ENCODE measurements at regions not wholly inside any gene's neighbourhood (a gene's known extent, or its start where the extent isn't known, plus 50 kb on each side); places are given as distances from the start of the nearest gene placed in this dataset.

- no peak for TF ChIP-seq CTCF (IDR thresholded peaks at IDR 0.05; ENCODE audit: borderline replicate concordance, insufficient read depth, low read depth, low read length)
- no peak overlapping the region for H3K4me3 ChIP-seq (ENCODE audit: low read depth, low read length)
Observed at GRCh38 chr2:226637383-226637782, 162.2 kb downstream of the IRS1 start.

GRCh38 chr2:226636586-226636985 is 163.0 kb downstream of the IRS1 start:
- TF ChIP-seq CTCF (IDR thresholded peaks at IDR 0.05; ENCODE audit: borderline replicate concordance, insufficient read depth, low read depth, low read length): no peak
- no peak overlapping the region for H3K4me3 ChIP-seq (ENCODE audit: low read depth, low read length)

GRCh38 chr2:226634943-226635604 is 164.5 kb downstream of the IRS1 start:
- no peak for TF ChIP-seq CTCF (IDR thresholded peaks at IDR 0.05; ENCODE audit: borderline replicate concordance, insufficient read depth, low read depth, low read length)

GRCh38 chr2:226631671-226632070 is 167.9 kb downstream of the IRS1 start:
- TF ChIP-seq CTCF (IDR thresholded peaks at IDR 0.05; ENCODE audit: borderline replicate concordance, insufficient read depth, low read depth, low read length): no peak
- no peak overlapping the region for H3K4me3 ChIP-seq (ENCODE audit: low read depth, low read length)

More at GRCh38 chr2:226634943-226635604, 164.5 kb downstream of the IRS1 start:
- no peak overlapping the region for H3K4me3 ChIP-seq (ENCODE audit: low read depth, low read length)

GRCh38 chr2:226631187-226631586 is 168.4 kb downstream of the IRS1 start:
- TF ChIP-seq CTCF (IDR thresholded peaks at IDR 0.05; ENCODE audit: borderline replicate concordance, insufficient read depth, low read depth, low read length): no peak
- H3K4me3 ChIP-seq (ENCODE audit: low read depth, low read length): no peak overlapping the region

- TF ChIP-seq CTCF (IDR thresholded peaks at IDR 0.05; ENCODE audit: borderline replicate concordance, insufficient read depth, low read depth, low read length): no peak
- H3K4me3 ChIP-seq (ENCODE audit: low read depth, low read length): no peak overlapping the region
Observed at GRCh38 chr2:226625946-226626345, 173.7 kb downstream of the IRS1 start.

GRCh38 chr2:226623587-226624368 is 175.8 kb downstream of the IRS1 start:
- no peak overlapping the region for H3K4me3 ChIP-seq (ENCODE audit: low read depth, low read length)
- no peak for TF ChIP-seq CTCF (IDR thresholded peaks at IDR 0.05; ENCODE audit: borderline replicate concordance, insufficient read depth, low read depth, low read length)

Measured in GM12875 (cell line).